GM19324 (cell line): ENCODE measurements at regions not wholly inside any gene's neighbourhood (a gene's known extent, or its start where the extent isn't known, plus 50 kb on each side); places are given as distances from the start of the nearest gene placed in this dataset.
"Not testable (repeated sequence)": the region's sequence is repeated elsewhere in the genome, so short reads cannot be mapped to it uniquely, and the experiment has no call there.

Experiments
- ATAC-seq: cut with Tn5 transposase; IDR thresholded peaks from one replicate; pipeline ENCODE4 v1.9.1; 2021; ENCODE audit warnings: mild to moderate bottlenecking, moderate library complexity; ENCODE audit not compliant: unreplicated experiment, low FRiP score

DNA sequence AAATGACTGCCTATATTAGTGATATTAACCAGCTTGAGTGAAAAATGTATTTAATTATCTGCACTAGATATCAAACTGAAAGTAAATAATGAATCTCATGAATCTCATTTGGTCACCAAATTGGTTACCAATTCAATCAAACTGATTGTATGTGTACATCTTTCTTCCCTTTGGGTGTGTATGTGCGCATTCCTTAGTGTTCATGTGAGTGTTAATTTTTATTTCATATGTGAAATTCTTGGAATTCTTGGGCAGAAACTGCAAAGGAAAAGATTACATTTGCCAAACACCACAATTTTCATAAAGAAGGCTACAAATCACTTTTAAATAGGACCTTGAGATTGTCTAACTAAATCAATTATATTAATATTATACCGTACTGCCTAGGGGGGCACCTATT is 648.4 kb upstream of the MARCKS start:
- no peak for ATAC-seq

DNA sequence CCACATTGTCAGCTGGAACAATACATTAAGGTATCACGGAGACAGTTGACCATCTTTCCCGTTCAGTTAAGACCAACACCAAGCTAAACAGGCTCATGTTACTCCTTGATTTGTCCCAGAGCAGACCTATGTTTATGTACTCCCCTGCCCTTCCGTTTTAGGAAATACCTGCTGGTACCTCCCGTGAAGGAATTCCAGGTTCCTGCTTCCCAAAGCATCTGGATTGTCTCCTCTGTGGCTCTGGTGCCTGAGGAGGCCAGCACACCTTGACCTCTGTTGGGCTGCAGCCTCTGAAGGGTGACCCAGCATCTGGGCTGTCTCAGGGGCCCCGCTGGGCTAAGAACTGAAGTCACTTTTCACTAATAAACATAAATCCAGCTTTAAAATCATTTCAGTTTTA is 647.8 kb upstream of the MARCKS start:
- ATAC-seq, result no peak

DNA sequence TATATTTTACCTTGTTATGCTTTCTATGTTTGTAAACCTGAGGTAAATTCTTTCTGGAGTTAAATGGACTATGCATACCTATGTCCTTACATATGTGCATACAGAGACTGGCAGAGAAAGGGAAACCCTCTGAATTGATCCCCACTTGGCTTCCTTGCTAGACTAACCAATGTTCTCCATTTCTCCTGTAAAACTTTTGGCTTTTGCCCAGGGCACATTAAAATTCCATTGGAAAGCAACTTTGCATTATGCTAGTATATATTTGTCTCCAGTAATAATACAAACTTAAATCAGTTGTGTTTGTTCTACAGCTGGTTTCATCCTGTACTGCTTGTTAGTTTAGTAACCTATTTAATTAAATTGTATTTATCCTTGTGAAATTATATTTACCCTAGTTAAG is 646.0 kb upstream of the MARCKS start:
- no peak for ATAC-seq

DNA sequence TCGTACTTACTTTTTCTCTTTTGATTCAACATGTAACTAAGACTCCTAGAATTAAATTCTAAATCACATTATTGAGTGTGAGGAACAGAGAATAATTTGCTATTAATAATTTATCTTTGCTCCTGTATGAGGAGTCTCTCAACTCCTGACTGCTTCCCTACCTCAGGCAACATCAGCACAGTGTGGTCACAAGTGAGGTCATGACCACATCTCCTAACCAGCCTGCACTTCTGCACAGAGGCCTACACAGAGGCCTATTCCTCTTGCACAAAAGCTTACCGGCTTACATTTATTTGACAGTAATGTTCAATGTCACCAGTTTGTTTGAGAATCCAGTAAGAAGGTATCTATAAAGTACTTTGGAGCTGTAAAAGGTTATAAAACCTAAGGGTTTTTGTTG is 637.4 kb upstream of the MARCKS start:
- ATAC-seq, result no peak

DNA sequence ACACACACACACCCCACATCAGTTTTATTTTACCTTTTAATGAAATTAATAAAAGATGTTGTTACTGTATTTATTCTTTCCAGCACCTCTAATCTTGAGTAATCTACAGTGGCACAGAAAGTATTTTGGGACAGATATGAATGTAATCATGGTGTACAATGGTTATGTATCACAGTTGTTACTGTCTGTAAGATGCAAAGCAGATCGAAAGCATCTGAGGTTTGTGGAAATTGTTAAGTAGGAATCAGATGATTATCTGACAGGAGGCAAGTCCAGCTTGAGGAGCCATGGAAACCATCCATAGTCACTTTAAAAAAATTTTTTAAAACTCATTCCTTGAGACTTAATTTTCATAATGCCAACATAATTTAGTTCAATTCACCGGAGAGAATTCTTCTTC is 636.3 kb upstream of the MARCKS start:
- ATAC-seq, result no peak

DNA sequence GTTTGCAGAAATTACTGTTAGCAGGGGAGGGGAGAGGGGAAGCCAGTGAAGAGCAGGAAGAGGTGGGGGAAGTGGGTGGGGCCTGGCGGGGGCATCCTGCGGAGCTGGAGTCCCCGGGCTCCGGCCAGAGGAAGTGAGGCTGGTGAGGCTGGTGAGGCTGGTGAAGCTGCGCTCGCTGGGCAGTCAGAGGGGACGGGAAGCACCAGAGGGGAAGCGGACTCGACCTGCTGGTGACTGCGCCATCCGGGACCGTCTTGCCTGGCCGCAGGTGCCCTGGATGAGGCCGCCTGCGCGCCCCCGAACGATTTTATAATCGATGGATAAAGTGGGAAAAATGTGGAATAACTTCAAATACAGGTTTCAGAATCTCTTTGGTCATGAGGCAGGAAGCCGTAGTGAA is 635.3 kb upstream of the MARCKS start:
- no peak for ATAC-seq

DNA sequence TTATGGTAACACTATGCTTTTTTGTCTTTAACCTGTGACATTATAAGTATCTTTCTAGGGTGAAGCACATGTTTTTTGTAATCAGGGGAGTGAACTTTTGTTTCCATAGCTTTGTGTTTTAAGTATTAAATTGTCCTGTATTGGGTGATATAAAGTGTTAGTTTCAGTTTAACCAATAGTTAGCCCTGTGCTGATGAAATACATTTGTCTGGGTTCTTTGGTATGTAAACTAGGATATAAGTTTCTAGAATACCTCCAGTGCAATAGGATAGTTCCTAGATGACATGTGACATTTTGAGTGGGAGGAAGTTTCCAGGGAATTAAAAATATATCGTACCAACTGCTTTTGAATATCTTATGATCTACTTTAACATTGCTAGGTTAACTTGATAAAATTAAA is 611.0 kb upstream of the MARCKS start:
- no peak for ATAC-seq

DNA sequence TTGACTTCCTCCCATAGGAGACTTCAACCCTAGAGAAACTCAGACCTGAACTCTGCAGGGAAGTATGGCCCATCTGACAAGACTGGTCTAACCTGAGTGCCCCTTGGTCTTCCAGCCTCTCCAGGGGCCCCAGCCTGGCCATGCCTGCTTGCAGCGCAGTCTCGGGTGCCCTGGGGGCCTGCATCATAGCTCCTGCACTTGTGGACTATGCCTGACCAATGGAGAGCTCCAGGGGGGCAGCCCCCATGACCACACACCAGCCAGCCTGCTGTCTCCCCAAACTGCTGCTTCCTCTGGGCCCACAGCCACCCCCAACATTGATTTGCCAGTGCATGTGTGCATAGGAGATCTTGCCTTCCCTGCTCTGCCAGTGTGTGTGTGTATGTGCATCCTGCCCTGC is 608.6 kb upstream of the MARCKS start:
- ATAC-seq, result no peak

DNA sequence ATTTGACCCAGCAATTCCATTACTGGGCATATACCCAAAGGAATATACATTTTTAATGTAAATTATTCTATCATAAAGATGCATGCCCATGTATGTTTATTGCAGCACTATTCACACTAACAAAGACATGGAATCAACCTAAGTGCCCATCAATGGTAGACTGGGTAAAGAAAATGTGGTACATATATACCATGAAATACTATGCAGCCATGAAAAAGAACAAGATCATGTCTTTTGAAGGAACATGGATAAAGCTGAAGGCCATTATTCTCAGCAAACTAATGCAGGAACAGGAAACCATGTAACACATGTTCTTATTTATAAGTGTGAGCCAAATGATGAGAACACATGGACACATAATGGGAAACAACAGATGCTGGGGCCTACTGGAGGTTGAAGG is 603.0 kb upstream of the MARCKS start:
- not testable (repeated sequence) for ATAC-seq

DNA sequence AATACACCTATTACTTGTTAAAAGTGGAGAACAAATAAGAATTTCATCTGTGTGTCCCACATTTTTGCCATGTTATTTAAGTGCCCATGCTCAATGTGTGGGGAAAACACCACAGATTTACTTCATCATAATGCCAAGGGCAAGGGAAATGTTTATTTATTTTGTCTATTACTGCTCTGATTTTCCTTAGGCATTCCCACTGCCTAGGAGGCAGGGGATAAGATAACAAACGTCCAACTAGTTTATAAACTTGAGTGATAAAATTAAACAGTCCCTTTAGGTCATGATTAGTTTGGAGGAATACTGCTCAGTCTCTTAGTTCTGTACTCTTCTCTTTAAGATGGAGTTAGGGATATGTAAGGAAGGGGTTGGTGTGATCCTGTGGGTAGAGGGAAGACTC is 598.4 kb upstream of the MARCKS start:
- no peak for ATAC-seq

DNA sequence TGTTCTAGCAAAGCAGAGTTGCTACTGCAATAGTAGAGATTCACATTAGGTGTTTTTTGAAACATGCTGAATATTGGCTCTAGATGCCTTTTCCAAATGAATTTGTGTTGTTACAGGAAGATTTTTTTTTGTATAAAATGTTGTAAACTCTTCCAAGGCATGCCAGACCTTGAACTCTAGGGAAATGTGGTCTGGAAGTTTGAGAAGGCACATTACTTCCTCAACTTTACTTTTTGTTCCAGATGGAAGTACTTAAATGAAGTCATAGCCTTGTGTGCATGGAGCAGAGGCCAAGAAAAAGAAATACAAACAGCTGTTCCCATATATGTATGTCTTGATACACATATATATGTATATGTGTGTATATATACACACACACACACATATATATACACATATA is 585.7 kb upstream of the MARCKS start:
- no peak for ATAC-seq

DNA sequence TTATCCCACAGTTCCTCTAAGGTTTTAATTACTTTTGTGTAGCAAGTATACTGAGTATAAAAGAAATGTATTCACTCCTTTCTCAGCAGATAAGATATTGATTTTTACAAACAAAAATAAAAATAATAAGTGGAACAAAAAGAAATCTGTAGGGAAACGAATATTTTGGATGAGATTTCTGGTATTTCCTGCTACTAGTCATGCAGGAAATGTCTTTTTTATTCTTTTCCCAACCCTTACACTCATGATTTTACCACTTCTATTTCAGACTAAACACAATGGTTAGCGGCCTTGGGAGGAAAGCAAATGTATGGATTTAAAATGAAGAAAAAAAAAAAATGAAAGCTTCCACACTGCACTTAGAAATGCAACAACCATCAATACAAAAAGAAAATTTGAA is 580.5 kb upstream of the MARCKS start:
- ATAC-seq, result no peak

DNA sequence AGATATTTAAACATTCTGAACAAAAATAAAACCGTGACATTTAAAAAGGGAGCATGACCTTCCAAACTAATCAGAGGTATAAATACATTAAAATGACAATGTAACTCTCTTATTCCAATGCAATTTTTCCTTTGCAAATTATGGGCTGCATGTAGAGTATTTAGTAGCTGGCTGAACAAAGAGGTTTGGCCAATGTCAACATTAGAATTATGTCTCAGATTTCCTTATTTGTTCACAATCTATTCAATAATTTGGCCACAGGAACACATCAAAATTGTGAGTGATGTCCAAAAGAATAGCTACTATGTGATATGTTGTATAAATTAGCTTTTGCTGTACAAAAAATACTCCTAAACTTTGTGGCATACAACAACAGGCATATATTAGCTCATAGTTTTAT is 580.0 kb upstream of the MARCKS start:
- no peak for ATAC-seq

DNA sequence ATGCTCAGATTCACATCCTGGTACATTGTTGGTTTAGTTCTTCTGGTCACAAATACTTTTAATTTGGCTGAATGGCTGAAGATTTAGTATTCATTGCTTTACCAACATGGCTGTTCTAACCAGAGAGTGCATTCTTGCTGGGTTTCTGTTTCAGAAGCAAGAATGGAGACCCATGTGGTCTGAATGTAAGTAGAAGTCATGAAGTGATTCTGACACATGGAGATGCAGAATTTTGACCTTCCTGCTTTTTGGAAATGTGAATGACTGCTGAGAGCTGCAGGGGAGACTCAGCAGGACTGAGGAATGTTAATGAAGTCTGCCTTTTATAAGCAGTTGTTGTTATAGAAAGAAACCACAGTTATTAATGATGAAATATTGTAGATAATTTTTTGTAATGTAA is 576.1 kb upstream of the MARCKS start:
- ATAC-seq, result no peak

DNA sequence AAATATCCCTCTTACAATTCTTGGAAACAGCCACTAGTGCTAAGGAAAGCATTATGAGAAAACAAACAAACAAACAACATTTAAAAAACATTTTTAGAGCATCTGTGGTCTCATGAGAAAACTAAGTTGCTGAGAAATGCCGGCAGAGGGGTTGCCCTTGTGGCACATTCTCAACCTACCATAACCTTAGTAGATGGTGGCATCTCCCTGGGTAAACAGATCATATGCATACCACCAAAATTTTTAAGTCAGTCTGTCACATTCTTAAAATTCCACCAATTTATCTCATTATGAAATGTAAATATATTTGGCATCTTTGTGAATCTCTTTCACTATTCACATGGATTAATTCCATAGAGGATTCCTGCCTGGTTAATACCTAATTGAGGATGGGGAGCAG is 575.7 kb upstream of the MARCKS start:
- ATAC-seq, result no peak

DNA sequence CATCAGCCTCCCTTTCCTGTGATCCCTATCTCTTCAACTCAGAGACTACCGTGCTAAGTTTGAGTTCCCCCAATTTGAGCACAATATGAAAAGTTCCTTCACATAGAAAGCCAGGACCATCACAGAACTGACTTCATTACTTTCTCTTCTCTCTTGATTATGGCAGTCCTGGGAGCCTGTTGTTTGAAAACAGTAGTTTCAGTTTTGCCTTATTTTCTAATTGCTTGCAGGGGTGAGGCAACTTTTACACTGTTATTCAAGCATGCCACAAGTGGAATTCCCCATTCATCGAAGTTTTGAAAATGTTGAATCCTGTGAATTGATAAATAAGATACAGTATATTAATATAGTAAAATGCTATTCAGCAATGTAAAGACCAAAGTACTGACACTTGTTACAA is 569.7 kb upstream of the MARCKS start:
- ATAC-seq, result peak; percentile 59

DNA sequence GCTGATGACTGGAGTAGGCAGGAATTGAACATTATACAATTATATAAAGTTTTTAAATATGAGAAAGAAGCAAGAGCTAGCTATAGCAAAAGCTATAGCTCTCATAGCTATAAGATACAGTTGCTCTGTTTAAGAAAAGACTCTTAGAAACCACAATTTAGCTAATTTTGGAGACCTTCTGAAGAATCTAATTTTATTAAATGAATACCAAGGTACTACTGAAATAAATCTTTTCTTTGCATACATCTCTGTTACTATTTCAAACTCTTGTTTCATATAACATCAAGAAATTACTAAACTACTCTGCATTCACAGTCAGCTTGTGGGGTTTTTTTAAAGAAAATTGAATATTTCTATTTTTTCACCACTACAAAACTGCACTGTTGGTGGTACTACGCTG is 568.7 kb upstream of the MARCKS start:
- ATAC-seq, result no peak

DNA sequence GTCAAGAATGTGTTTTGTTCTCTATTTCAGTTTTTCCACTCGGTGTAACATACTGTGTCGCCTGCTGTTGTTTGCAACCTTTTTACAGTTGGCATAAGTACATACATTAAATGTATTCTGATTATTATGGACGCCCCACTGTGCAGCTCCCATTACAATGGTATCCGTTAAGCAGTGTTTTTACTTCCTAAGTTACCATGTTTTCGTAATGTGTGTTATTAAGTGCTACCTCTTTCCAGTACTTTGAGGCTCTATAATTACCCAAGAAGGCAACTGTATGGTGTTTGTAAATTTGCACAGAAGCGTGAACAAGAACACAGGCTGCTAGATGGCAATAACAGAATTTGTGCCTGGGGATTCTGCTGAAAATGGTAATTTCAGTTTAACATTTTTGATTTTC is 568.0 kb upstream of the MARCKS start:
- ATAC-seq, result no peak

DNA sequence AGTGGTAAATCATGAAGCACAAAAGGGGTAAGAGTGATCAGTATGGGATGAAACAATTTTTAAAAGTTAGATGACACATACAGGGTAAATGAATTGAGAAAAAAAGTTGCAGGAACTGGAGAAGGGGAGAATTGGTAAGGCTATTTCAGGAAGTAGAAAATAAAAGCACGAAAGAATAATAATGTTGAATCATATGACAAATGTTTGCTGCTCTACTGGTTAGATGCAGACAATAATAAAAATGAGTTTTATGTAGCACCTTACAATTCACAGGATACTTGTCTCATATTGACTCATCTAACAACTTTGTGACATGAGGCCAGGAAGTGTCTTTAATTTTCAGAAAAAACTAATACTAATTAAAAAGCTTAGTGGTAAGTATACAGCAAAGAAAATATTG is 566.5 kb upstream of the MARCKS start:
- no peak for ATAC-seq

DNA sequence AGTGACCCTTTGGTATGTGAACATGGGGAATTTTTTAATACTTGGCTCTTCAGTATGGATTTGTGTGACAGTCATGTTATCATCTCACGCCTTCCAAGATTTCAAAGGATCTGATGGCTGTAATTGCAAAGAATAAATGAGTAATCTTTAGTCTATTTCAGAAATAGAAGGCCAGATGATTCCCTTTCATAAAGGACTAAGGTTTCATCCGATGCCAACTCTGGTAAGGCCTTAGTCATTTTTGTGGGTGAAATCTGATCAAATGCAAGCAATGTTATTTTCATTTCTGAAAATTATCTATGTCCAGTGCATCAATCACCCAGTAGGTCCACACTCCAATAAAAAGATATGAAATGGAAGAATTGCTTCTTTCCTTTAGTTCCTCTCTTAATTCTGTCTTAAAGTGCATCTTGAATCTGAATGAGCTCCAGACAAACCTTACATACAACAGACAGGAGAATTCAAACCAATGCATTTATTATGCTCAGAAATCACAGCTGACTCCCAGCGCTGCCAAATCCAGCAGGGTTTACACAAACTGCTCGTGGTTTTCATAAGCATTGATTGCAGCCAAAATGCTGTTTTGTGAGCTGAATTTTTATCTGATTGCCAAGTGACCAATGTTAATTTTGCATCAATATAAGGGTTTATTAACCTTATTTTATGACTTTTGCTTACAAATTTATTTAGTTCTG is 565.2 kb upstream of the MARCKS start:
- no peak for ATAC-seq

DNA sequence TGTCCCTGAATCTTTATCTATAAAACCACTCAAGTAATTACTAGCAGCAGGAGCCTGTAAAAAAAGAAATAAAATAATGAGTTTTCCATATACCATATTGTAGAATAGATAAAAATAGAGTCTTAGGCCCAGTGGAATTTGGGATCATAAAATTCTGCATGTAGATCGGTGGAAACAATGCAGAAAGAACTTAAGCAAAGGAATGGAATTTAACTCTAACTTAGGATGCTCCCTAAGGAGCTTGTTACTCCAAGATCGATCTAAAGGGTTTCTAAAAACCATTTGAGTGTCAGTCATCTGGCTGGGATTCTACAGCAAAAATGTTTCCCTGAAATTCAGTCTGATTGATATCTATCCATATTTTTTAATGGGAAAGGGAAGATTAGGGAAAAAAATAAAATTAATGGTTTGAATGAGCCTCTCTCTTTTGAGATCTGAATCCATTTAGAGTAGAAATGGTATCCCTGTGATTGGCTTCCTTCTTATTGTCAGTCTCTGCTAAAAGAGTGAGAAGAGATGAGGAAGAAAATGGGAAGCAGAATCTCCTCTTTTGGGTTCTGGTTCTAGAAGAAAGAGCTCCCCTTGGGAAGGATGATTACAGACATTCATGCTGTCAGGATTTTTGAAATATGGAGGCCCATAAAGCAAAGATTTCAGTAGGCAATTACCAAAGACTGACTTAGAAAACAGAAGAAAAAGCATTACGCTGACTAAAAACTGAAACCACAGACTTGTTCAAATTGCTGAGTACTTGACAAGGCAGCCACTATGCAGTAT is 564.3 kb upstream of the MARCKS start:
- ATAC-seq, result no peak

DNA sequence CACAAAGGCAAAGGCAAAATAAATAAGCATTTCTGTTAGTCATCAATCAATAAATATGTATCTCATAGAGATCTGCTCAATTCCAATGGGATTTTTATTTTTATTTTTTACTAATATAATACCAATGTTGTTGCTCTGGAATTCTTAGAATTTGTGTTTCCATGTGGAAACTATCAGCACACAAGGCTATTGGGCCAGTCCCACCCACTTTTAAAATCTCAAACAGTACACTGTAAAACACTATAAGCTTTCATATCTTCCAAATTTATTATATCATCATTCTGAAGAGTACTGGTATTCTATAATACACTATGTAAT is 563.8 kb upstream of the MARCKS start:
- no peak for ATAC-seq

DNA sequence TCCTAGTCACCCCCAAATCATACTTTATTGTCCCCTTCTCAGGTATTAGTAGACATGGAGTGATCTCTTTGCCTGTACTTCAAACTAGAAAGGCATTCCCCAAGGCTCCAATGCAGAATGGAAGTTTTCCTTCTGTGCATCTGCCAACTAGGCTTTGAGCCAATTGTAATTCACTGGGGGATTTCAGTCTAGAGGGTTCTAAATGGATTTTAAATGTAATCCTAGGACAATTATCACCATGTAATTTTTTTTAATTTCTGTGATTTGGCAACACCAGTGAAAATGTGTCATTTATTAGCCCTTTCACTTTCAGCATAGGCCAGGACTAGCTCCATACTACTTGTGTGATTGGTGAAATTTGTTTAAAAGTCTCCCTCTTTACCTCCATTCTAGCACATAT is 557.6 kb upstream of the MARCKS start:
- no peak for ATAC-seq
